ENCODE measurements at regions not wholly inside any gene's neighbourhood (a gene's known extent, or its start where the extent isn't known, plus 50 kb on each side); places are given as distances from the start of the nearest gene placed in this dataset.

DNA sequence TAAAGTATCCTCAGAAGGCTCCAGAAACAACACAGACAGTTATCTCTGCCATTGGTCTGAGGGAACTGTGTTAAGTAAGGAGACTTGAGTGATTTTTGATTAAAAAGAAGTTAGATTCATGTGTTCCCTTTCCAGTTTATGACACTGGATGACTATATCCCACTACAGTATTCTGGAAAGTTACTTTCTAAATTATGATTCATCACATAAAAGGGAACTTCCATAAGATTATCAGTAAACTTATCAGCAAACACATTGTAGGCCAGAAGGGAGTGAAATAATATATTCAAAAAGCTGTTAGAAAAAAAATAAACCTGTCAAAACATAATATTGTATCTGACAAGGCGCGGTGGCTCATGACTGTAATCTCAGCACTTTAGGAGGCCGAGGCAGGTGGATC, 700.0 kb downstream of the SLITRK6 start:
- TF ChIP-seq POLR2AphosphoS5 (IDR thresholded peaks at IDR 0.05; ENCODE audit: low read depth, low read length) (no peak), SIN3A (IDR thresholded peaks at IDR 0.05; ENCODE audit: borderline replicate concordance, insufficient read depth, low read length) (no peak), FOXP2 (optimal IDR thresholded peaks at IDR 0.05; ENCODE audit: borderline replicate concordance, extremely low read depth, extremely low read length, insufficient read depth) (no peak), TAF1 (IDR thresholded peaks at IDR 0.05; ENCODE audit: borderline replicate concordance, insufficient read depth, low read length) (no peak)
- TF ChIP-seq, protein P1, sequence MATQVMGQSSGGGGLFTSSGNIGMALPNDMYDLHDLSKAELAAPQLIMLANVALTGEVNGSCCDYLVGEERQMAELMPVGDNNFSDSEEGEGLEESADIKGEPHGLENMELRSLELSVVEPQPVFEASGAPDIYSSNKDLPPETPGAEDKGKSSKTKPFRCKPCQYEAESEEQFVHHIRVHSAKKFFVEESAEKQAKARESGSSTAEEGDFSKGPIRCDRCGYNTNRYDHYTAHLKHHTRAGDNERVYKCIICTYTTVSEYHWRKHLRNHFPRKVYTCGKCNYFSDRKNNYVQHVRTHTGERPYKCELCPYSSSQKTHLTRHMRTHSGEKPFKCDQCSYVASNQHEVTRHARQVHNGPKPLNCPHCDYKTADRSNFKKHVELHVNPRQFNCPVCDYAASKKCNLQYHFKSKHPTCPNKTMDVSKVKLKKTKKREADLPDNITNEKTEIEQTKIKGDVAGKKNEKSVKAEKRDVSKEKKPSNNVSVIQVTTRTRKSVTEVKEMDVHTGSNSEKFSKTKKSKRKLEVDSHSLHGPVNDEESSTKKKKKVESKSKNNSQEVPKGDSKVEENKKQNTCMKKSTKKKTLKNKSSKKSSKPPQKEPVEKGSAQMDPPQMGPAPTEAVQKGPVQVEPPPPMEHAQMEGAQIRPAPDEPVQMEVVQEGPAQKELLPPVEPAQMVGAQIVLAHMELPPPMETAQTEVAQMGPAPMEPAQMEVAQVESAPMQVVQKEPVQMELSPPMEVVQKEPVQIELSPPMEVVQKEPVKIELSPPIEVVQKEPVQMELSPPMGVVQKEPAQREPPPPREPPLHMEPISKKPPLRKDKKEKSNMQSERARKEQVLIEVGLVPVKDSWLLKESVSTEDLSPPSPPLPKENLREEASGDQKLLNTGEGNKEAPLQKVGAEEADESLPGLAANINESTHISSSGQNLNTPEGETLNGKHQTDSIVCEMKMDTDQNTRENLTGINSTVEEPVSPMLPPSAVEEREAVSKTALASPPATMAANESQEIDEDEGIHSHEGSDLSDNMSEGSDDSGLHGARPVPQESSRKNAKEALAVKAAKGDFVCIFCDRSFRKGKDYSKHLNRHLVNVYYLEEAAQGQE (IDR thresholded peaks at IDR 0.05; ENCODE audit: insufficient read depth in 1 of 2, low read depth in 2 of 2, low read length in 2 of 2) = no peak

DNA sequence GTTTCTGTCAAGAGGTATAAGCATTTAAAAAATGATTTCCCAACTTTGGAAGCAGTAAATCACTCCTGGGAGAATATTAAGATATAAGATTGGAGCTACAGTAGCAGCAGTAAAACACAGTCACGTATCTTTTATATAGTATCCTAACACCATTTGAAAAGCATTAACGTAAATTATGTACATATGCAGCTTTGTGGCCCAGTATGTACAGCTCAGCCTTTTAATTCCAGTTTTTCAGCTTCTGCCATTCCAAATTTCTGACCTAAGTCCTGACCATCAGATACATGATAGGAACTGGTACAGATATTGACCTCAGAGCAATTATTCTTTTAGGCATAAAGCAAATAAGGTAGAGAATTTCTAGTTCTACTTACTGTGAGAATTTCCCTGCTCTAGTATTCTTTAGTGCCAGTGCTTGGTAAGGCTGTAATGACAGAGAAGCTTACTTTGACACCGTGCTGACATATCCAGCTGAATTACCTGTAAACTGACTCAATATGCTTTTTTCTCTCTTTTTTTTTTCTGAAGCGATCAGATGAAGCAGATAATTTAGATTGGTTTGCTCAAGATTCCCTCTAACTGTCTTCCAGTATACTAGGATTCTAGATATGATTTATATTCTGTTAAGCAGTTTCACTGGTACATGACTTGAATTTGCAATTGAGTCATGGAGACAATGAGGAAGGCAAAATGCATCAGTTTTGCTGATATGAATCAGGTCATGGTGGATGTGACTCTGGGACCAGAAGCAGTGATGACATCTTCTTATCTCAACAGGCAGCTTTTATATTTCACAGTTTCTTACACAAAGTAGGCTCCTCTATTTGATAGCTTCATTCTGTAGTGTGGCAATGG, 703.6 kb downstream of the SLITRK6 start:
- TF ChIP-seq FOXP2 (optimal IDR thresholded peaks at IDR 0.05; ENCODE audit: borderline replicate concordance, extremely low read depth, extremely low read length, insufficient read depth) = no peak
- no peak for TF ChIP-seq SIN3A (IDR thresholded peaks at IDR 0.05; ENCODE audit: borderline replicate concordance, insufficient read depth, low read length)
- no peak for TF ChIP-seq POLR2AphosphoS5 (IDR thresholded peaks at IDR 0.05; ENCODE audit: low read depth, low read length)
- TF ChIP-seq TAF1 (IDR thresholded peaks at IDR 0.05; ENCODE audit: borderline replicate concordance, insufficient read depth, low read length) = no peak
- TF ChIP-seq, protein P1 (IDR thresholded peaks at IDR 0.05; ENCODE audit: insufficient read depth in 1 of 2, low read depth in 2 of 2, low read length in 2 of 2) = no peak

DNA sequence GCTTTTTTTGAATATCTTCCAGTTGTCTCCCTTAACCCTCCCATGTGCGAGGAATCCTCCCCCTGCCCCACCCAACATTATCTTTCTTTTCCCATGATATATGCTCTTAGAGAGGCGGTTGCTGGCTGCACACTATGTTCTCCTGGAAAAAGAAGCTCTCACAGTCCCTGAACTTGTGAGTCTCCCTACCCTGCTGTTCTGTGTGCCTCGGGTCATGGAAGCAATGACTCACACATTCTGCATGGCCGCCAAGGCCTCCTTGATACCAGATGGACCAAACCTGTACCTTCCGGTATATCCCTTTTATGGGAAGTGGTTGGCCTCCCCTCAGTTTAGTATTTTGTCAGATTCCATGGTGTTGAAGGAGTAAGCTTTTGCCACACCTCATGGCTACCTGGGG, 705.4 kb downstream of the SLITRK6 start:
- TF ChIP-seq POLR2AphosphoS5 (IDR thresholded peaks at IDR 0.05; ENCODE audit: low read depth, low read length) = no peak
- TF ChIP-seq SIN3A (IDR thresholded peaks at IDR 0.05; ENCODE audit: borderline replicate concordance, insufficient read depth, low read length) = no peak
- no peak for TF ChIP-seq TAF1 (IDR thresholded peaks at IDR 0.05; ENCODE audit: borderline replicate concordance, insufficient read depth, low read length)
- TF ChIP-seq, protein P1 (IDR thresholded peaks at IDR 0.05; ENCODE audit: insufficient read depth in 1 of 2, low read depth in 2 of 2, low read length in 2 of 2) = no peak
- peak; percentile 32 for TF ChIP-seq FOXP2 (optimal IDR thresholded peaks at IDR 0.05; ENCODE audit: borderline replicate concordance, extremely low read depth, extremely low read length, insufficient read depth)

GRCh38 chr13:85091631-85092234, 707.5 kb downstream of the SLITRK6 start:
- no peak for TF ChIP-seq POLR2AphosphoS5 (IDR thresholded peaks at IDR 0.05; ENCODE audit: low read depth, low read length)
- TF ChIP-seq FOXP2 (optimal IDR thresholded peaks at IDR 0.05; ENCODE audit: borderline replicate concordance, extremely low read depth, extremely low read length, insufficient read depth) = no peak
- no peak for TF ChIP-seq TAF1 (IDR thresholded peaks at IDR 0.05; ENCODE audit: borderline replicate concordance, insufficient read depth, low read length)
- no peak for TF ChIP-seq SIN3A (IDR thresholded peaks at IDR 0.05; ENCODE audit: borderline replicate concordance, insufficient read depth, low read length)
- TF ChIP-seq, protein P1 (IDR thresholded peaks at IDR 0.05; ENCODE audit: insufficient read depth in 1 of 2, low read depth in 2 of 2, low read length in 2 of 2) = no peak
